HFFc6 (cell line): ENCODE measurements at regions not wholly inside any gene's neighbourhood (a gene's known extent, or its start where the extent isn't known, plus 50 kb on each side); places are given as distances from the start of the nearest gene placed in this dataset.

Experiments
- DNase-seq: peaks from one replicate; pipeline ENCODE4 v3.0.0-alpha.2; 2018
- H3K27ac Mint-ChIP-seq: 2 replicates; pipeline ENCODE4 v1.8.0; 2020; ENCODE audit warnings: mild to moderate bottlenecking, mixed read lengths
- H3K27me3 Mint-ChIP-seq: 2 replicates; pipeline ENCODE4 v1.8.0; 2021; ENCODE audit warnings: mild to moderate bottlenecking, moderate library complexity, mixed read lengths; ENCODE audit not compliant: insufficient read depth
- H3K36me3 Mint-ChIP-seq: 2 replicates; pipeline ENCODE4 v1.8.0; 2021; ENCODE audit warnings: low read depth, mixed read lengths
- H3K4me1 Mint-ChIP-seq: 2 replicates; pipeline ENCODE4 v1.8.0; 2020; ENCODE audit warnings: low read depth, mixed read lengths
- H3K4me3 Mint-ChIP-seq: 2 replicates; pipeline ENCODE4 v1.8.0; 2020; ENCODE audit warnings: mild to moderate bottlenecking, moderate library complexity, mixed read lengths
- H3K9me3 Mint-ChIP-seq: 2 replicates; pipeline ENCODE4 v1.8.0; 2020; ENCODE audit warnings: mild to moderate bottlenecking, mixed read lengths
- TF ChIP-seq, protein P1 (sequence below): fragments of 200-600 bp; sonication (generic); IDR thresholded peaks from 2 replicates; pipeline ENCODE4 v1.5.0; 2021; ENCODE audit warnings: antibody characterized with exemption, mild to moderate bottlenecking

DNA sequence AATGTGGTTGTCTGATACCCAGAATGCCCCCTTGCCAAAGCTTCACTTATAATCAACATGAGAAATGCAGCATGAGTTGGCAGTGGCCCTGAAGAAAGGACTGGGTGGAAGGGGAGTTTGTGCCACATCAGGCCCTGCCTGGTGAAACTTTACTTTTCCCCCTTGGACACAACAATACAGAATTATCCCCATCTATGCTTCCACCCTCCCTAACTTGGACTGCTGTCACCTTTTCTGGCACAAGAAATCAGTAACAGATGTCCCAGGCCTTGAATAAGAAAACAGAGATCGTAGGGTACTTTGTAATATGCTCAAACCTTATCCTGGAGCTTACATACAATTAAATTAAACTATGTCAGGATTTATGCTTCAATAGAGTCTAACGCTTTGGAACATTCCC lies 128.9 kb upstream of the SATB2 start:
- Mint-ChIP-seq H3K4me1 (no peaks in the 10 kb centered on the region), H3K9me3 (no peaks in the 10 kb centered on the region), H3K36me3 (no peaks in the 10 kb centered on the region), H3K27me3 (peaks cover 6% of the 10 kb centered on the region), H3K4me3 (no peak overlapping the region), H3K27ac (no peak overlapping the region)
- DNase-seq: no peak
- TF ChIP-seq, protein P1, sequence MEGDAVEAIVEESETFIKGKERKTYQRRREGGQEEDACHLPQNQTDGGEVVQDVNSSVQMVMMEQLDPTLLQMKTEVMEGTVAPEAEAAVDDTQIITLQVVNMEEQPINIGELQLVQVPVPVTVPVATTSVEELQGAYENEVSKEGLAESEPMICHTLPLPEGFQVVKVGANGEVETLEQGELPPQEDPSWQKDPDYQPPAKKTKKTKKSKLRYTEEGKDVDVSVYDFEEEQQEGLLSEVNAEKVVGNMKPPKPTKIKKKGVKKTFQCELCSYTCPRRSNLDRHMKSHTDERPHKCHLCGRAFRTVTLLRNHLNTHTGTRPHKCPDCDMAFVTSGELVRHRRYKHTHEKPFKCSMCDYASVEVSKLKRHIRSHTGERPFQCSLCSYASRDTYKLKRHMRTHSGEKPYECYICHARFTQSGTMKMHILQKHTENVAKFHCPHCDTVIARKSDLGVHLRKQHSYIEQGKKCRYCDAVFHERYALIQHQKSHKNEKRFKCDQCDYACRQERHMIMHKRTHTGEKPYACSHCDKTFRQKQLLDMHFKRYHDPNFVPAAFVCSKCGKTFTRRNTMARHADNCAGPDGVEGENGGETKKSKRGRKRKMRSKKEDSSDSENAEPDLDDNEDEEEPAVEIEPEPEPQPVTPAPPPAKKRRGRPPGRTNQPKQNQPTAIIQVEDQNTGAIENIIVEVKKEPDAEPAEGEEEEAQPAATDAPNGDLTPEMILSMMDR: no peak

DNA sequence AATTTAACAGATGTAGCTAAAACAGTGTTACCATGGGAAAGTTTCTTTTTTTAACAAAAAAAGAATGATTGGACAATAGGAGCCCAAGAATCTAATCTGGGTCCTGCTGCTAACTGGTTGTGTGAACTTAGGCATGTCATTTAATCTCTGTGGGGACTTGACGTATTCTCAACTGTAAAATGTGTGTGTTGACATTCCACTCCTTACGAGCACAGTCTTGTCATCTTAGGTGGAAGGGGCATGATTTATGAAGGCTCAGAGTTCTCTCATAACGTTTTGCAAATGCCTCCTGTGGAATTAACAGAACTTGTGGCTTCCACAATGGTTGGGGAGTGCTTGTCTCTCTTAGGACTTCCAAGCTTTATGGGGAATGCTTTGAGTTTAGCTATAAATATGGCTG lies 125.9 kb upstream of the SATB2 start:
- Mint-ChIP-seq H3K4me1 (no peaks in the 10 kb centered on the region), H3K27ac (no peak overlapping the region), H3K4me3 (no peak overlapping the region), H3K9me3 (no peaks in the 10 kb centered on the region; the same call in 1 of the 2 replicates), H3K27me3 (peaks cover 4% of the 10 kb centered on the region; the same call in 1 of the 2 replicates), H3K36me3 (no peaks in the 10 kb centered on the region)
- no peak for DNase-seq
- TF ChIP-seq, protein P1: no peak

DNA sequence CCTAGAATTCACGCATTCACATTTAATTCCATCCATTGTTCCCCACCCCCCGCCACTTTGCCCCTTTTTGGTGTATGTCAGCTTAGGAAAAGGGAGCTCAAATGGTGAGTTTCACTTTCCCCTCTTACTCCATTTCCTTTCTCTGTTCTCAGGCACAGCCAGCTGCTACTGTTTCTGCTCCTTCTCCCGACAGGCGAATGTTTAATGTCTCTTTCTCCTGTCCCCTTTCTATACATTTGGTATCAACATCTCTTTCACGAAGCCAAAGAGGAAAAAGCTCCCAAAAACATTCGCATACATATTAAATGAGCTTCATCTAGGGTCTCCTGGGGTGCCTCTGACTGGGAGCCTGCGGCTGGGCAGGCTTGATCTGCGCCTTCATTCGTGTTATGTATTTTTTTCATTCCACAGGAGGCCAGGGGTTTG lies 124.2 kb upstream of the SATB2 start:
- Mint-ChIP-seq H3K4me3 (peak overlapping the region; percentile 85), H3K9me3 (no peaks in the 10 kb centered on the region; the same call in 1 of the 2 replicates), H3K4me1 (no peaks in the 10 kb centered on the region), H3K36me3 (no peaks in the 10 kb centered on the region), H3K27ac (no peak overlapping the region), H3K27me3 (peaks cover 4% of the 10 kb centered on the region; the same call in 1 of the 2 replicates)
- no peak for DNase-seq
- TF ChIP-seq, protein P1: no peak

DNA sequence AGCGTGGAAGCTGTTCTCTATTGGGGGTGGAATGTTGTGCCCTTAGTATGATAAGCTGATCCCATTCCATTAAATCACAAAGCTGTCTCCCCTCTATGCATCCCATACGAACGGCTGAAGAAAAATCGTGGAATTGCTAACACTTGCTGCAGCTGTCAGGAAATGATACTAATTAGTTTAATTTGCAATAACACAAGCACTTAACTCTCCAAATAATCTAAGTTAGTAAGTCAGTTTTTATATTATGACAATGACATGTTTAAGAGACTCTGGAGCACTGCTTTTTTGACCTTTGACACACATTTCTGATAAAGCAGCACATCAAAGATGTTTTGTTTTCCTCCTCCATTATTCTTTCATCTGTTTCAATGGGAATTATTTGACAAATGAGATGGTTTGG lies 123.7 kb upstream of the SATB2 start:
- TF ChIP-seq, protein P1: no peak
- no peak for DNase-seq
- peaks cover 4% of the 10 kb centered on the region; the same call in 1 of the 2 replicates for H3K27me3 Mint-ChIP-seq
- H3K36me3 Mint-ChIP-seq: no peaks in the 10 kb centered on the region
- peak overlapping the region; percentile 85 for H3K4me3 Mint-ChIP-seq
- no peaks in the 10 kb centered on the region for H3K4me1 Mint-ChIP-seq
- no peak overlapping the region for H3K27ac Mint-ChIP-seq
- H3K9me3 Mint-ChIP-seq: no peaks in the 10 kb centered on the region; the same call in 1 of the 2 replicates

DNA sequence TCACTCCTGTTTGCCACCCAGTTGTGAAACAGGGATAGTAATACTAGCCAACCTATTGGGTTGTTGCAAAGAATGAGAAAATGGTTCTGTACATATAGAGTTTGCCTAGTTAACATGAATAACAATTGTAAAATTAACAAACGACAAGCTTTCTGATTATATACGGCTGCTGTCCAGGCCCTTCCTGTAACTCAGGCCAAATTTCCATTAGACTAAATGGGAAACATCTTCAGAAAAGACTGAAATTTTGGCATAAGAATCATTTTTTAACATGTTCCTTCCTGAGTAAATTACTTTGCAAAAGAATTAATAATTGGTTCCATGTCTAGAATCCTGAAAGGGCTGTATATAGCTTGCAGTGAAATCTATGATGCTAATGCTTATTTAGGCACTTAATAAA lies 117.7 kb upstream of the SATB2 start:
- Mint-ChIP-seq H3K4me3 (no peak overlapping the region), H3K27me3 (no peaks in the 10 kb centered on the region; the same call in 1 of the 2 replicates), H3K9me3 (no peaks in the 10 kb centered on the region; the same call in 1 of the 2 replicates), H3K4me1 (no peaks in the 10 kb centered on the region), H3K27ac (no peak overlapping the region), H3K36me3 (no peaks in the 10 kb centered on the region)
- DNase-seq: no peak
- TF ChIP-seq, protein P1: no peak

DNA sequence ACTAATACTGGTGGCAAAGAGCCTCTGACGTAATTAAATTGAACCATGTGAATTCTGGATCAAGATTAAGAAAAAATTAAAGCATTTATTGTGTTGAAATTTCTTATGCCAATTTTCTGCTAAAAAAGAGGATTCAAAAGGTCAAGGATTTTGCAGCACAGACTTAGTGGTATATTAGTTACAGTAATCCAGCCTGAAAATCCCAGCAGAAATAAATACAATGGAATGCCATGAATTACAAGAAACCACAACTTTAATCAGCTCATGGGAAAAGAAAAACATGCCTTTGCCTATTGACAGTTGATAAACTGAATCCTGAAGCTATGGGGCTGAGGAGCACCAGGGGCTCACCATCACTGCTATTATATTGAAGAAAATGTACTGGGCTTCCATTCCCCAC lies 114.8 kb upstream of the SATB2 start:
- TF ChIP-seq, protein P1: no peak
- Mint-ChIP-seq H3K27me3 (no peaks in the 10 kb centered on the region; the same call in 1 of the 2 replicates), H3K27ac (no peak overlapping the region), H3K4me3 (no peak overlapping the region), H3K36me3 (no peaks in the 10 kb centered on the region), H3K4me1 (no peaks in the 10 kb centered on the region), H3K9me3 (no peaks in the 10 kb centered on the region; the same call in 1 of the 2 replicates)
- no peak for DNase-seq
